HG02610 (cell line): ENCODE measurements at regions not wholly inside any gene's neighbourhood (a gene's known extent, or its start where the extent isn't known, plus 50 kb on each side); places are given as distances from the start of the nearest gene placed in this dataset.

Experiments
- ATAC-seq: cut with Tn5 transposase; IDR thresholded peaks from one replicate; pipeline ENCODE4 v1.9.1; 2021; ENCODE audit warnings: mild to moderate bottlenecking, moderate library complexity; ENCODE audit not compliant: unreplicated experiment

- ATAC-seq: no peak
Measured at GRCh38 chr5:107266100-107266499, 404.6 kb downstream of the EFNA5 start.

GRCh38 chr5:107265193-107265592 lies 405.5 kb downstream of the EFNA5 start:
- ATAC-seq: no peak

- peak; percentile 92 for ATAC-seq
Measured at GRCh38 chr5:107263387-107264018, 407.2 kb downstream of the EFNA5 start.

- ATAC-seq: peak; percentile 68
Measured at GRCh38 chr5:107257885-107258520, 412.7 kb downstream of the EFNA5 start.

- ATAC-seq: no peak
Measured at GRCh38 chr5:107254902-107255234, 415.9 kb downstream of the EFNA5 start.

- no peak for ATAC-seq
Measured at GRCh38 chr5:107254214-107254901, 416.4 kb downstream of the EFNA5 start.

GRCh38 chr5:107253246-107253645 lies 417.5 kb downstream of the EFNA5 start:
- ATAC-seq: no peak

- no peak for ATAC-seq
Measured at GRCh38 chr5:107251151-107251550, 419.6 kb downstream of the EFNA5 start.

GRCh38 chr5:107248066-107248695 lies 422.6 kb downstream of the EFNA5 start:
- ATAC-seq: no peak

GRCh38 chr5:107247427-107247826 lies 423.3 kb downstream of the EFNA5 start:
- no peak for ATAC-seq

- no peak for ATAC-seq
Measured at GRCh38 chr5:107243220-107243579, 427.5 kb downstream of the EFNA5 start.

- no peak for ATAC-seq
Measured at GRCh38 chr5:107242411-107243219, 428.1 kb downstream of the EFNA5 start.

GRCh38 chr5:107241841-107242240 lies 428.9 kb downstream of the EFNA5 start:
- no peak for ATAC-seq

GRCh38 chr5:107235167-107235566 lies 435.6 kb downstream of the EFNA5 start:
- no peak for ATAC-seq

- no peak for ATAC-seq
Measured at GRCh38 chr5:107232788-107233187, 437.9 kb downstream of the EFNA5 start.

- no peak for ATAC-seq
Measured at GRCh38 chr5:107232293-107232692, 438.4 kb downstream of the EFNA5 start.

- ATAC-seq: no peak
Measured at GRCh38 chr5:107231191-107231590, 439.5 kb downstream of the EFNA5 start.

GRCh38 chr5:107230367-107230766 lies 440.4 kb downstream of the EFNA5 start:
- no peak for ATAC-seq

GRCh38 chr5:107228226-107228625 lies 442.5 kb downstream of the EFNA5 start:
- ATAC-seq: no peak

GRCh38 chr5:107224272-107224671 lies 446.5 kb downstream of the EFNA5 start:
- ATAC-seq: no peak

- ATAC-seq: no peak
Measured at GRCh38 chr5:107223066-107223465, 447.7 kb downstream of the EFNA5 start.
